ENCODE measurements at regions not wholly inside any gene's neighbourhood (a gene's known extent, or its start where the extent isn't known, plus 50 kb on each side); places are given as distances from the start of the nearest gene placed in this dataset.

DNA sequence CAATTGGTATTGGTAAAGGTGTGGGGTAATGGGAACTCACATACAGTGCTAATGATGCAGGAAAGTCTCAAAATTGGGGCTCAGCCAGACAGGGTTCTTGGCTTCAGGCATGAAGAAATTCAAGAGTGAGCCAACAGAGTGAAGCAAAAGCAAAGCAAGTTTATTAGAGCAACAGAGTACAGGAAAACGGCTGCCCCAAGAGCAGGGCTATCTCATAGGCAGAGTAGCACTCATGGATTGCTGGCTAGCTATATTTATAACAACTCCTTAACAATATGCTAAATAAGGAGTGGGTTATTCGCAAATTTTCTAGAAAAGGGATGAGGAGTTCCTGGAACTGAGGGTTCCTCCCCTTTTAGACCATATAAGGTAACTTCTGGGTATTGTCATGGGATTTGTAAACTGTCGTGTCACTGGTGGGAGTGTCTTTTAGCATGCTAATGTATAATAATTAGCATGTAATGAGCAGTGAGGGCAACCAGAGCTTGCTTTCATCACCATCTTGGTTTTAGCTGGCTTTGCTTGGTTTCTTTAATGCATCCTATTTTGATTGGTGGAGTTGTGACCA is 233.8 kb upstream of the NOL4 start:
- TF ChIP-seq, protein P1, sequence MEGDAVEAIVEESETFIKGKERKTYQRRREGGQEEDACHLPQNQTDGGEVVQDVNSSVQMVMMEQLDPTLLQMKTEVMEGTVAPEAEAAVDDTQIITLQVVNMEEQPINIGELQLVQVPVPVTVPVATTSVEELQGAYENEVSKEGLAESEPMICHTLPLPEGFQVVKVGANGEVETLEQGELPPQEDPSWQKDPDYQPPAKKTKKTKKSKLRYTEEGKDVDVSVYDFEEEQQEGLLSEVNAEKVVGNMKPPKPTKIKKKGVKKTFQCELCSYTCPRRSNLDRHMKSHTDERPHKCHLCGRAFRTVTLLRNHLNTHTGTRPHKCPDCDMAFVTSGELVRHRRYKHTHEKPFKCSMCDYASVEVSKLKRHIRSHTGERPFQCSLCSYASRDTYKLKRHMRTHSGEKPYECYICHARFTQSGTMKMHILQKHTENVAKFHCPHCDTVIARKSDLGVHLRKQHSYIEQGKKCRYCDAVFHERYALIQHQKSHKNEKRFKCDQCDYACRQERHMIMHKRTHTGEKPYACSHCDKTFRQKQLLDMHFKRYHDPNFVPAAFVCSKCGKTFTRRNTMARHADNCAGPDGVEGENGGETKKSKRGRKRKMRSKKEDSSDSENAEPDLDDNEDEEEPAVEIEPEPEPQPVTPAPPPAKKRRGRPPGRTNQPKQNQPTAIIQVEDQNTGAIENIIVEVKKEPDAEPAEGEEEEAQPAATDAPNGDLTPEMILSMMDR (conservative IDR thresholded peaks at IDR 0.05; ENCODE audit: low read depth, low read length), result no peak
- no peak overlapping the region for H3K4me3 ChIP-seq (ENCODE audit: low read depth, low read length)
- DNase-seq (ENCODE audit: low read depth), result no peak

DNA sequence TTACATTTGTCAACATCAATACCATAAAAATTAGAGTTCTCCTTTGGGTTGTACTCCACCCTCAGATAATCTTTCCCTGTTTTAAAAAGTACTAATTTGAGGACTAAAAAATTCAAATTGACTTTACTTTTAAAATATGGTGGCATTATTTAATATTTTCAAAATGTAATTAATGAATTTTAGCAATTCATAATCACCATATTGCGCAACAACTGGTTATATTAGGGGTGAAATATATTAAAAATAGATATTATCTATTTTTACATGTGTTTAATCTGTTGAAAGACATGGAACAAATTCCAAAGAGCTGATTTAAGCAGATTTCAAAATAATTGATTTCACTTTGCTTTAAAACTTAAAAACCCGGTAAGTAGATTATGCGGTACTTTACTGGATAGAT is 236.6 kb upstream of the NOL4 start:
- TF ChIP-seq, protein P1 (conservative IDR thresholded peaks at IDR 0.05; ENCODE audit: low read depth, low read length), result no peak
- no peak overlapping the region for H3K4me3 ChIP-seq (ENCODE audit: low read depth, low read length)
- DNase-seq (ENCODE audit: low read depth), result no peak

DNA sequence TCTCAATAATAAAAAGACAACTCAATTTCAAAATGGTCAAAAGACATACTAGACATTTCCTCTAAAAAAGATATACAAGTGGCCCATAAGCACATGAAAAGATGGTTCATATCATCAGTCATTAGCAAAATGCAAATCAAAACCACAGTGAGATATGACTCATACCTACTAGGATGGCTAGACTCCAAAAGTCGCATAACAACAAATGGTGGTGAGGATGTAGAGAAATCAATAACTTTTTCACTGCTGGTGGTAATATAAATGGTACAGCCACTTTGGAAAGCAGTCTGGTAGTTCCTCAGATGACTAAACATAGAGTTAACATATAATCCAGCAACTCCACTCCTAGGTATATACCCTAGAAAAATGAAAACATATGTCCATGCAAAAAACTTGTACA is 242.3 kb upstream of the NOL4 start:
- peak; percentile 1 for DNase-seq (ENCODE audit: low read depth)
- no peak overlapping the region for H3K4me3 ChIP-seq (ENCODE audit: low read depth, low read length)
- TF ChIP-seq, protein P1 (conservative IDR thresholded peaks at IDR 0.05; ENCODE audit: low read depth, low read length), result no peak

DNA sequence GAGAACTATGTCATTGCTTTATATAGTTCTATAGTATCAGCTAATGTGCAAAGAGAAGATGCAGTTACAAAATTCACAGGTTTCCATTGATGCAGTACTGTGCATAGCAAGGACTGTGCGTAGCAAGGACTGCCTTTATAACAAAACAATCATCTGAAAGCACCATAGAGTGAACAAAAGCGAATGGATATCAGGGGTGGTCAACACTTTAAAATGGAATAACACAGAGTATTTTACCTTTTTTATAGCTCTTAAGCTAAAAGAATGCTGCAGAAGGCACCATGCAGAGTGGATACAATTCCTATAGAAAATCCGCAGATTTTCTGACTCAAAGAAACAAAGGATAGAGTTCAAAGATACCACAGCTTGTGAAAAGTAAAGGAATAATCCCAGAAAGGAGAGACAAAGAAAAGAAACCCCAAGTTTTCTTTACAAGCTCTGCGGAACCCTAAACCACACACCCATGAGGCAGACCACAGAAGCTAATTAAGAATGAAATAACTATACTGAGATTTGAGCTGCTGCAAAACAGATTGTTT is 229.9 kb upstream of the DTNA start:
- DNase-seq (ENCODE audit: low read depth), result no peak
- H3K4me3 ChIP-seq (ENCODE audit: low read depth, low read length), result no peak overlapping the region
- TF ChIP-seq, protein P1 (conservative IDR thresholded peaks at IDR 0.05; ENCODE audit: low read depth, low read length), result no peak

DNA sequence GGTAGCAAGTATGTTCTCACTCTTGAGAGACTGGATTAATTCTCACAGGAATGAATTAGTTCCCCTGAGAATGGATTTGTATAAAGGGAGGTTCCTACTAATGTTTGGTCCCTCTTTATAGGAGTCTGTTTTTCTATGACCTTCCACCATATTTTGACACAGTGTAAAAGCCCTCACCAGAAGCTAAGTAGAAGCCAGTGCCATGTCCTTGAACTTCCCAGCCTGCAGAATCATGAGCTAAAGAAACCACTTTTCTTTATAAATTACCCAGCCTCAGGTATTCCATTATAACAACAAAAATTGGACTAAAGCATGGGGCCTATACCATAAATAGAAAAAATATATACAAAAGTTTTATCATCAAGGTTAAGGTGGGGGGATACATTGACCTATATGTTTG is 227.9 kb upstream of the DTNA start:
- no peak overlapping the region for H3K4me3 ChIP-seq (ENCODE audit: low read depth, low read length)
- TF ChIP-seq, protein P1 (conservative IDR thresholded peaks at IDR 0.05; ENCODE audit: low read depth, low read length), result no peak
- no peak for DNase-seq (ENCODE audit: low read depth)

DNA sequence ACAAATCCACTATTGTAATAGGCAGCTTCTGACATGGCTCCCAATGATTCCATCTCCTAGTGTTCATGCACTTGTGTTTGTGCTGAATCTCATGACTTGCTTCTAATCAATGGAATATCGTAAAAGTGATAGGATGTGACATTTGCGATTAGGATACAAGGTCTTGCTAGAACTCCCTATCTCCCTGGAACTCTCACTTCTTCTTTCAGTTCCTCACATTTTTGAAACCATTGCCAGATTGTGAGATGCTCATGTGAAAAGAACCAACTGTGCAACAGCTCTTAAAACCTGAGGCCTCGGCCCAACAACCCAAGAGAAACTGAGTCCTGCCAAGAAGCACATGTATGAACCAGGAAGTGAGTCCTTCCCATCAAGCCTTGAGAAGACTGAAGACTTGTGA is 226.9 kb upstream of the DTNA start:
- H3K4me3 ChIP-seq (ENCODE audit: low read depth, low read length), result no peak overlapping the region
- no peak for DNase-seq (ENCODE audit: low read depth)
- TF ChIP-seq, protein P1 (conservative IDR thresholded peaks at IDR 0.05; ENCODE audit: low read depth, low read length), result no peak

DNA sequence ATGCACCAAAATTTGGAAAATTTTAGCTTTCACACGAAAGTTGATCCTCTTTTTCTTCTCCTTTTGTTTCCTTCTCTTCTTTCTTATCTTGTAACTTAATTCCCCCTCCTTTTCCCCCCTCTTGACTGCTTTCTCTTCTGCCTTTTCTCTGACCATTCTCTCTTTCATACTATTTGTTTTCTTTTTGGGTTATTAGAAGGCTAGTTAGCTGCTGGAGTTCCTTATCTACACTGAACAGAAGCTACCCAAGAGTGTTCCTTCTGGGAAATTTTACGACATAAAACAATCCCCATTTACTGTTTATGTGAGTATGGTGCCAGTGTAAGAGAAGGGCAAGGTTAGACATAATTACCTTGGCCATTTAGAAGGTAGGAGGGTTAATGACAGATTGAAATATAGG is 218.4 kb upstream of the DTNA start:
- DNase-seq (ENCODE audit: low read depth), result no peak
- H3K4me3 ChIP-seq (ENCODE audit: low read depth, low read length), result no peak overlapping the region
- TF ChIP-seq, protein P1 (conservative IDR thresholded peaks at IDR 0.05; ENCODE audit: low read depth, low read length), result no peak
